ENCODE measurements at regions not wholly inside any gene's neighbourhood (a gene's known extent, or its start where the extent isn't known, plus 50 kb on each side); places are given as distances from the start of the nearest gene placed in this dataset.

DNA sequence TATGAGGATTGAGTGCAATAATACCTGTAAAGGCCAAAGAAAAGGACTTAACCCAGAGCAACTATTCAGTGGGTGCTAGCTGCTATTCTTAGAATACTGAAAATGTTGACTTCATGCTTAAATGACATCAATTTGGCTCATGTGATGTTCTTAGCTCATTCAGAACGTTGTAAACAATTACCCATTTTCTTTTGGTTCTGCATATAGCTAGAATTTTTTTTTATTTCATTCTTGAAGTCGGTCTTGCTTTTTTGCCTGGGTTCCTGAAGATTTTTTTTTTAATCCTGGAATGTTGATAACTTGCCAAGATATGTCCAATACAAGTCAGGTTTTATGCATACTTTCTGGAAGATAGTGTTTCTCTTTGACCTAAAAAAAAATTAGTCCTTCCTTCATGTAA lies 772.0 kb downstream of the LTN1 start:
- Histone ChIP-seq H3K36me3 (ENCODE audit: control insufficient read depth, insufficient read depth, low read length) (no peaks in the 10 kb centered on the region), H3K9me3 (ENCODE audit: control insufficient read depth, low read length) (no peaks in the 10 kb centered on the region), H3K4me3 (ENCODE audit: low read length) (no peak overlapping the region), H3K4me1 (ENCODE audit: control insufficient read depth, insufficient read depth, low read length) (no peaks in the 10 kb centered on the region), H3K27me3 (ENCODE audit: control insufficient read depth, insufficient read depth, low read length, poor library complexity, severe bottlenecking) (no peaks in the 10 kb centered on the region), H3K27ac (ENCODE audit: low read depth, low read length) (no peak overlapping the region), H3K9ac (ENCODE audit: extremely low read depth, low read length, poor library complexity, severe bottlenecking) (no peak overlapping the region)
- no peak for DNase-seq
- TF ChIP-seq, protein P1, sequence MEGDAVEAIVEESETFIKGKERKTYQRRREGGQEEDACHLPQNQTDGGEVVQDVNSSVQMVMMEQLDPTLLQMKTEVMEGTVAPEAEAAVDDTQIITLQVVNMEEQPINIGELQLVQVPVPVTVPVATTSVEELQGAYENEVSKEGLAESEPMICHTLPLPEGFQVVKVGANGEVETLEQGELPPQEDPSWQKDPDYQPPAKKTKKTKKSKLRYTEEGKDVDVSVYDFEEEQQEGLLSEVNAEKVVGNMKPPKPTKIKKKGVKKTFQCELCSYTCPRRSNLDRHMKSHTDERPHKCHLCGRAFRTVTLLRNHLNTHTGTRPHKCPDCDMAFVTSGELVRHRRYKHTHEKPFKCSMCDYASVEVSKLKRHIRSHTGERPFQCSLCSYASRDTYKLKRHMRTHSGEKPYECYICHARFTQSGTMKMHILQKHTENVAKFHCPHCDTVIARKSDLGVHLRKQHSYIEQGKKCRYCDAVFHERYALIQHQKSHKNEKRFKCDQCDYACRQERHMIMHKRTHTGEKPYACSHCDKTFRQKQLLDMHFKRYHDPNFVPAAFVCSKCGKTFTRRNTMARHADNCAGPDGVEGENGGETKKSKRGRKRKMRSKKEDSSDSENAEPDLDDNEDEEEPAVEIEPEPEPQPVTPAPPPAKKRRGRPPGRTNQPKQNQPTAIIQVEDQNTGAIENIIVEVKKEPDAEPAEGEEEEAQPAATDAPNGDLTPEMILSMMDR (conservative IDR thresholded peaks at IDR 0.05): no peak
- 84 to 94% methylated on average over 2 of the region's 2 CpGs for WGBS, 2 experiments (ENCODE audit: insufficient coverage in 1 of 2, insufficient read length in 1 of 2)
- Mint-ChIP-seq H3K4me1 (no peaks in the 10 kb centered on the region), H3K4me3 (no peak overlapping the region), H3K27me3 (ENCODE audit: insufficient read depth) (no peaks in the 10 kb centered on the region), H3K36me3 (ENCODE audit: low read depth) (no peaks in the 10 kb centered on the region), H3K9me3 (no peaks in the 10 kb centered on the region), H3K27ac (no peak overlapping the region)

DNA sequence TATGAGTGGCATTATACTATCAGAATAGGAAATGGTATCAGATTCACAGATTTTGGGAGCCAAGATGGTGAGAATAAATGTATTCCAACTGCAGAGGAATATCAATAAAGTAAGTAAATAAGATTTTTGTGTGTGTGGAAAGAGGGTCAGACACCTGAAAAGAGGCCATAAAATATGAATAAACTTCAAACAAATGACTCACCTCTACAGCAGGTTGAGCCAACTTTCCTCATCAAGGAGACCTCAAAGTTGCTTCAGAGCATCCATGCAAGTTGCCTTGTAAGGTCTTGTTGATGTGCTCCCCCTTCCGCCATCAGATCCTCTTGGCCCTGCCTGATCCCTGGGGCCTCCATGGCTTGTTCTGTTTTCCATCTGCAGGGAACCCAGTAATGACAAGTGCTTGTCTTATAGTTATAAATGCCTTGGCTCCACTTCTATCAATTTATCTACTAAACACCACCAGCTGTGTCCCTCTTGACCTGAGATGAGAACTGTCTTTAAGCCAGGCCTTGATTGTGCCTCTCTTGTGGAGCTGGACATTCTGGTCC lies 775.6 kb downstream of the LTN1 start:
- Mint-ChIP-seq H3K27ac (no peak overlapping the region), H3K9me3 (no peaks in the 10 kb centered on the region), H3K36me3 (ENCODE audit: low read depth) (no peaks in the 10 kb centered on the region), H3K4me3 (no peak overlapping the region), H3K27me3 (ENCODE audit: insufficient read depth) (no peaks in the 10 kb centered on the region), H3K4me1 (no peaks in the 10 kb centered on the region)
- H3K9me3 ChIP-seq (ENCODE audit: control insufficient read depth, low read length): no peaks in the 10 kb centered on the region
- no peaks in the 10 kb centered on the region for H3K36me3 ChIP-seq (ENCODE audit: control insufficient read depth, insufficient read depth, low read length)
- TF ChIP-seq, protein P1 (conservative IDR thresholded peaks at IDR 0.05): no peak
- DNase-seq: no peak
- H3K9ac ChIP-seq (ENCODE audit: extremely low read depth, low read length, poor library complexity, severe bottlenecking): no peak overlapping the region
- WGBS, 2 experiments (ENCODE audit: insufficient coverage in 1 of 2, insufficient read length in 1 of 2): 17 to 30% methylated on average over 1 of the region's 1 CpG
- H3K4me3 ChIP-seq (ENCODE audit: low read length): no peak overlapping the region
- no peak overlapping the region for H3K27ac ChIP-seq (ENCODE audit: low read depth, low read length)
- H3K27me3 ChIP-seq (ENCODE audit: control insufficient read depth, insufficient read depth, low read length, poor library complexity, severe bottlenecking): no peaks in the 10 kb centered on the region
- no peaks in the 10 kb centered on the region for H3K4me1 ChIP-seq (ENCODE audit: control insufficient read depth, insufficient read depth, low read length)

DNA sequence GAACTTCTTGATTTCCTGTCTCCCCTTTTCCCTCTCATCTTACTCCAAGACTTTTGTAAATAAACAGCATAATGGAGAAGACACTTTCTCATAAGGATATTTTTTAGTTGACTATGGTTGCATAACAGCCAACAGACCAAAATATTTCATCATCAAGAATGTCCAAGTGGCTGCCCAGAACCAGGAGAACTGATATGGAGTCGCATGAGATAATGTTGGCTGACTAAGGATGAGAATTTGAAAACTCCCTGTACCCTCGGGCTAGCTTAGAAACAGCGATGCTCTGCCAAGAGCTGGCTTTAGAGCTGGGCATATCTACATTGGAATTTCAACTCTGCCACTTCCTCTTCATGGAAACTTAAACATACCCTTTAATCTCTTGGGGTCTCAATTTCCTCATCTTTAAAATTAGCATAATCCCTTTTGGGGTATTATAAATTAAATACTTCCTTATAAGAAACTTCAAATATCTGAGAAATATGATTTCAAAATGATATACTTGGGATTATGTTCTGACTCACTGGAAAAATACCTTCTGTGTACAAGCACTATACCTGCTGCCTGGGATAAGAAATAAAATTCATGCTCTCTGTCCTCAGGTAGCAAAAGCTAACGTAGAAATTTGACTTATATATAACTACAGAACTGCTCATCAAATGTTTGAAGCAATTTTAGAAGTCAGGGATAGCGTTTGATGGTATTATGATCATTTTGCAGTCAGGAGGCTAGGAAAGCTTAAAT lies 777.3 kb downstream of the LTN1 start:
- Mint-ChIP-seq H3K27ac (no peak overlapping the region), H3K4me3 (no peak overlapping the region), H3K4me1 (no peaks in the 10 kb centered on the region), H3K27me3 (ENCODE audit: insufficient read depth) (no peaks in the 10 kb centered on the region), H3K9me3 (no peaks in the 10 kb centered on the region), H3K36me3 (ENCODE audit: low read depth) (no peaks in the 10 kb centered on the region)
- Histone ChIP-seq H3K4me1 (ENCODE audit: control insufficient read depth, insufficient read depth, low read length) (no peaks in the 10 kb centered on the region), H3K27me3 (ENCODE audit: control insufficient read depth, insufficient read depth, low read length, poor library complexity, severe bottlenecking) (no peaks in the 10 kb centered on the region), H3K4me3 (ENCODE audit: low read length) (no peak overlapping the region), H3K27ac (ENCODE audit: low read depth, low read length) (no peak overlapping the region), H3K9me3 (ENCODE audit: control insufficient read depth, low read length) (no peaks in the 10 kb centered on the region), H3K9ac (ENCODE audit: extremely low read depth, low read length, poor library complexity, severe bottlenecking) (no peak overlapping the region), H3K36me3 (ENCODE audit: control insufficient read depth, insufficient read depth, low read length) (no peaks in the 10 kb centered on the region)
- TF ChIP-seq, protein P1 (conservative IDR thresholded peaks at IDR 0.05): no peak
- 90 to 100% methylated on average over 3 to 4 of the region's 5 CpGs for WGBS, 2 experiments (ENCODE audit: insufficient coverage in 1 of 2, insufficient read length in 1 of 2)
- no peak for DNase-seq

Measured in endodermal cell (in vitro differentiated cells).